22Rv1 (cell line): ENCODE measurements at regions not wholly inside any gene's neighbourhood (a gene's known extent, or its start where the extent isn't known, plus 50 kb on each side); places are given as distances from the start of the nearest gene placed in this dataset.

ENCODE experiments used
- CTCF ChIP-seq: fragments of 450-650 bp; IDR thresholded peaks from 2 replicates; pipeline ENCODE4 v1.5.1; 2017; ENCODE audit warnings: mild to moderate bottlenecking
- ZFX ChIP-seq: fragments of 450-650 bp; IDR thresholded peaks from 2 replicates; pipeline ENCODE4 v1.6.1; 2017; ENCODE audit warnings: antibody characterized with exemption, borderline replicate concordance

GRCh38 chr16:61165797-61166196 lies 870.4 kb downstream of the CDH8 start:
- no peak for TF ChIP-seq CTCF
- TF ChIP-seq ZFX, result no peak
